ENCODE measurements at regions not wholly inside any gene's neighbourhood (a gene's known extent, or its start where the extent isn't known, plus 50 kb on each side); places are given as distances from the start of the nearest gene placed in this dataset.
A peak's percentile ranks its signal among the peaks of the same experiment; 100 is the strongest.

- DNase-seq, result peak; percentile 32
Observed at GRCh38 chr16:65876056-65876408, 490.5 kb upstream of the CDH5 start.

- DNase-seq, result peak; percentile 26
Observed at GRCh38 chr16:65875381-65876055, 491.0 kb upstream of the CDH5 start.

- DNase-seq, result no peak
Observed at GRCh38 chr16:65869261-65869660, 497.2 kb upstream of the CDH5 start.

- DNase-seq, result no peak
Observed at GRCh38 chr16:65867276-65867960, 499.1 kb upstream of the CDH5 start.

DNA sequence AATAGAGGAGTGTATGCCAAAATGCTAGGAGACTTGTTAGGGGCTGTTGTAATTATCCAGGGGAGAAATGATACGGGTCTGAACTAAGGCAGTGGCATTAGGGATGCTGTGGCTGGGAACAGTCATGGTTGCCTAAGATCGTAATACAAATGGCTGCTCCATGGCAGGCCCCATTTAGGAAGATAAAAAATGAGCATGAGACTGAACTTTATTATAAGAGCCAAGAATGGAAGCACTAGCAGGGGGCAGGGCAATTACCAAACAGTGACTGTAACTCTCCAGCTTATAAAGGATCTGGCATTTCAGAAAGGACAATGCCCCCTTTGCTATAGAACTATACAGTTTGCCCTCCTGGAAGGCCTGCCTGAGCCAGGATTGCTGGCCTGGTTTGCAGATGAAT lies 503.3 kb upstream of the CDH5 start:
- no peak for DNase-seq

DNA sequence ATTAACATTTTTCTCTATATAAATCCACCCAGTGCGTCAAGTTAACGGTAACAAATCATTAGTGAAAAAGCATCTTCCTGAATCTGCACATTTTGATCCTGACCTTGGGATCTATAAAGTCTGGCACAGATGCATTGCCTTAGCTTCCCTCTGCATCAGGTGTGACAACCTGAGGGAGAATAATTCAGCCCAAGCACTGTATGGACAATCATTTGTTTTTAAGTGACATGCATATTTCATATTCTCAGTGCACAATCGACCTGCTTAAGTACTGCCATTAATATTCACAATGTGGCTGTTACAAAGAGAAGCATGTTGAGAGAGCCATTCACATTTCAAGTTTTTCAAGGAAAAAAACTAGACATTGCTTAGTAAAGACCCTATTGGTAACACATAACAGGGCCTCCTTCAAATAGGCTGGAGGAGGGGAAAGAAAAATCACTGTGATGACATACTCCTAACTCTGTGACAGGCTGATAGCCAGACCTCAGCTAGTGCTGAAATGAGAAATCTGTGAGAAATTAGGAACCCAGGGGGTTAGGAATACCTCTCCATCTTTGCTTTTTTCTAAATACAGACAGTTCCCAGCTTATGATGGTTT lies 505.3 kb upstream of the CDH5 start:
- no peak for DNase-seq

GRCh38 chr16:65855171-65856145 lies 511.0 kb upstream of the CDH5 start:
- no peak for DNase-seq

DNA sequence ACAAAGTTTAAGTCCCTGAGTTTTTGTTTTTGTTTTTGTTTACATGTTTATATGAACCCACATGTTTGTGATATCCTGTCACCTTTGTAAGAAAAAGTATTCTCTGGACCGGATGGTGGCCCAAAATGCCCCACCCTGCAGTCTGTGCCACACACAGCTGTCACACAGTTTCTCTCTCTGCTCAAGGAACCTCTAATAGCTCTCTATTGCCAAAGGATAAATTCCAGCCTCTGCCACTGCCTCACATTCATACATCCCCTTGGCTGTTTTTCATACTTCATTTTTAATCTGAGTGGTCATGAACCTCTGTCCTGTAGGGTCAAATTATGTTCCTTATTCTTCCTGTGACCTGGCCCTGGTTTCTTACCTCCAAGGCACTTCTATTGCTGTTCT lies 520.3 kb upstream of the CDH5 start:
- DNase-seq, result no peak

- no peak for DNase-seq
Observed at GRCh38 chr16:65845466-65846209, 520.9 kb upstream of the CDH5 start.

DNA sequence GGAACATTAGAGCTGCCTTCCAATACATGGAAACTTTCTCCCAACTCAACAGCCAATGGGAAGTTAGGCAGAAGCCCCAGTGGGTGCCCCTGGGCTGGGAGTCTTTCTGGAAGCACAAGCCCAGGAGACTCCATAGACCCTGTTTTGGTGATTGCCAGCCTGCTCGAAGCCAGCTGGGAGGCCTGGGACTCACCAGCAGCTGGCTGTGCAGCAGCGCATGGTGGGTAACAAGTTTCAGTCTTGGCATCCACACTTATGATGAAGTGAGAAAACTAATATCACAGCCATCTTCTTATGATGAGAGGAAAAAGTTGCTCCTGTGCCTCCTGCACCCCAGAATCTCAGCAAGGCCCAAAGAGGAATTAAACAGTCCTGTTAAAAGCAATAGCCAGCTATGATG lies 522.5 kb upstream of the CDH5 start:
- no peak for DNase-seq

DNA sequence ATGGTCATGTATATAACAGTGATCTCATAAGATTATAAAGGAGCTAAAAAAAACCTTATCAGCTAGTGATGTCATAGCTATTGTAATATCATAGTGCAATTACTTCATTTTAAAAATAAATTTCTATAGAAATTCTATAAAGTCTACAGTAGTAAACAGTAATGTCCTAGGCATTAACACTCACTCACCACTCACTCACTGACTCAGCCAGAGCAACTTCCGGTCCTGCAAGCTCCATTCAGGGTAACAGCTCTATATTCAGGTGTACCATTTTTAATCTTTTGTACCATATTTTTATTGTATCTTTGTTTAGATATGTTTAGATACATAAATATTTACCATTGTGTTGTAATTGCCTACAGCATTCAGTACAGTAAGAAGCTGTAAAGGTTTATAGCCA lies 524.4 kb upstream of the CDH5 start:
- DNase-seq, result no peak

GRCh38 chr16:65838001-65838400 lies 528.5 kb upstream of the CDH5 start:
- DNase-seq, result no peak

DNA sequence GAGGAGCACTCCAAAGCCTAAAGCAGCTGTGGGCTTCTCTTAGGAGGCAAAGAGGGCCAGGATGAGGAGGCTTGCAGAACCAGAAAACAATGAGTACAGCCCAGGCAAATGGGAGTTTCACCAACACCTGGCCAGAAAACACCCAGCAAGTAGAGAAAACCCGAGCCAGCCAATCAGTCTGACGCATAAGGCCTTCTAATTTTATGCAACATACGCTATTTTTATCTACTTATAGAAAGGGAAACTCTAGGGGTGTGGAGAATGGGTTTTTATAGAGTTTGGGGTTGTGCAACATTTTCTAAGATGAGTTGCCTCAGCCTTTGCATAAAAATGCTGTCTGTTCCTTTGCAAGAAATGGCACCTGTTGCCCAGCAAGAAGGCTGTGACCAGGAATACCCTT lies 529.0 kb upstream of the CDH5 start:
- DNase-seq, result no peak

DNA sequence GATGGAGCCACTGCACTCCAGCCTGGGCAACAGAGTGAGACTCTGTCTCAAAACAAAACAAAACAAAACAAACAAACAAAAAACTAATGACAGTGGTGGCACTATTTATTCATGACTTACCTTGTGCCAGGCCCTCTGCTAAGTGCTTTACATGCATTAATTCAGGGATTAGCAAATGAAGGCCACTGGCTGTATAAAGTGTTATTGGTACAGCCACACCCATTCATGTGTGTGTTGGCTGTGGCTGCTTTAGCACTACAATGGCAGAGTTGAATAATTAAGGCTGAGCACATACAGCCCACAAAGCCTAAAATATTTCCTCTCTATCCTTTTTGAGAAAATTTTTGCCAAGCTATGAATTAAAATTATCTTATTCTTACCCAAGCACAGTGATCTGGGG lies 531.8 kb upstream of the CDH5 start:
- no peak for DNase-seq

GRCh38 chr16:65833171-65833871 lies 533.2 kb upstream of the CDH5 start:
- DNase-seq, result no peak

- no peak for DNase-seq
Observed at GRCh38 chr16:65832679-65833078, 533.8 kb upstream of the CDH5 start.

DNA sequence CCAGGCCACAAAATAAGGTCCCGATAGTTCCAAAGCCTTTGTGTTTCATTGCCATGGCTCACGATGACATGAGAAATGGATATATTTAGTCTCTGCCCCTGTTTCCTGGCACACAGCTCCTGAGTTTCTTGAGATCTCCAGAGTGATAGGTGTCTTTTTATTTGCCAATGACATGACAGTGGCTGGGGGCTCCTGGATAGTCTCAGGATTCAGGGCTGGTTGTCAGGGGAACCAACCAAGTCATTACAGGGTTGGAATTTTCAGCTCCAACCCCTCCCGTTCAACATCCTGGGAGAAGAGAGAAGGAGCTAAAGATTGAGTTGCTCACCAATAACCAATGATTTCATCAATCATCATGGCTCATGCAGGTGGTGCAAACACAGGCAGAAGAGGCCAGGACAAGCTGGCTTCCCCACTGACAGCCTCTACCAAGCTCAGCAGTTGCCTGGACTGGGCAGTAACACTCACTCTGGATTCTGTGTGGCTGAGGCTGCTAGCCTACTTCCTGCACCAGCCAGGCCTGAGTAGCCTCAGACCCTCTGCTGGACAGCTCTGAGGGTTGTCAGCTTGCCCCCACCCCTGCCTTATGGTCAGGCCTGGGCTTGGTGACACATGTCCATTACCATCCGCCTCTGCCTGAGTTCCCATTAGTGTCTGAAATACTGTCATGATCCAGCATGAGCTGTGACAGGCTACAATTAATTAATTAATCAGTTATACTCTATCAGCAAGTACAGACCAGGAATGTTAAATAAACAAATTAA lies 534.4 kb upstream of the CDH5 start:
- no peak for DNase-seq

DNA sequence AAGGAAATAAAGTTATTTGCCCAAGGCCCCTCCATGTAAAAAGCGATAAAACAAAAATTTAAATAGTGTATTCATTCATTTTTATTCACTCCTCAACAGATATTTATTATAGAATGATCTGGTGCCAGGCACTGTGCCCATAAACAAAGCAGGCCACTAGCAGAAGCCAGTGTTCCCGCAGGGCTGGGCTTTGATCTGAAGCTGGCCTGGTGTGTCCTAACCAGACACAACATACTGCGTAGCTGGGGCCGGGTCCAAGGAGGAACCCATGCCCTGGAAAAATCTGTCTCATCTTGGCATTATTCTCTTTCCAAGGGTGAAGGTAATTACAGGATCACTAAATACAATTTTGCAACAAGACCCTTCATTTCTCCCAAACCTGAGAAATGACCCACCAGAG lies 537.4 kb upstream of the CDH5 start:
- DNase-seq, result no peak

DNA sequence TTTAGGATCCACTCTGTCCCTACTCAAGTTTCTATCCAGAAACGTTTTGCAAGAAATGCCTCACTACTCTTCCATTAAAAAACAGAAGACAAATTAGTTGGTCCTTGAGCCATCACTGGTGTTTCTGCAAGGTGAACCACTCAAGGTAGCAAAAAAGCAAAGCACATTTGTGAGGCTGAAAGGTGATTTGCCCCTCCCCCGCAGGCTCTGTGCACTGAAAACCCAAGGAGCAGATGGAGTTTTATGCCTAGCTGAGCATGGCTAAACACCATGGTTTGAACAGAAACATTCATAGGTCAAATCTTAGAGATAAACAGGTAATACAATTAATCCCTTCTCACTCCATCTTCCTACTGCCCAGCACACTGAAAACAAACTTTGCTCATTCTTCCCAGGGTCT lies 538.2 kb upstream of the CDH5 start:
- DNase-seq, result no peak

GRCh38 chr16:65827231-65827630 lies 539.3 kb upstream of the CDH5 start:
- no peak for DNase-seq

DNA sequence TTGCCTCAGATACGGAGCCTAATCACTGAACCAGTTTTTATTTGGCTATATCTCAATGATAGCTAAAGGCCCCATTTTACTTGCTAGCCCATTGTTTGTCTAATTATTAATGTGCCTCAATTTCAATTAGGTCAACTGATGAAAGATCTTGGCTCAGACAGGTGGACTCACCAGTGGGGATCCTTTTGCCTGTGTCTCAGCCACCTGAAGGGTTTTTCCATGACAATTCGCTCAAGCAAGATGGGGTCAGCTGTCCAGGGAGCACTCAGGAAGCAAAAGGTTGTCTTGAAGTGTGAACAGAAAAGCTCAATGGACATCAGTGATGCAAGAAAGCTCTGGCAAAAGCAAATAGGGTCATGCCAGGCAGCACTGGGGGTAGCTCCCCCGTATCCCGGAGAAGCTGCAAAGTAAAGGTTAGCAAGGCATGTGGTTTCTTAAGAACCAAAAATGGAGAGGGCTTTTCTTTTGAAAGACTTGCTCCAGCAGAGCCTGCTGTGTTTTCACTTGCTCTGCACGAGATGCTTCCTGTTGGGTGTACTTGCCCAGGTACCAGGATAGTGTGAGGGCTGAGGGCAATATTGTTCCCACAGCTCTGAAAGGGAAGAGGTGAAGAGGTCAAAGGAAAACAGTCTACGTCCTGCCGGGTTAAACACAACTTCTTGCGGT lies 541.2 kb upstream of the CDH5 start:
- no peak for DNase-seq
